Loucy (cell line): ENCODE measurements at regions not wholly inside any gene's neighbourhood (a gene's known extent, or its start where the extent isn't known, plus 50 kb on each side); places are given as distances from the start of the nearest gene placed in this dataset.

ENCODE experiments used
- H2AFZ ChIP-seq: fragments of 200-600 bp; sonication (generic); 2 replicates; pipeline ENCODE4 v1.6.0; 2016; ENCODE audit warnings: antibody characterized with exemption, mild to moderate bottlenecking, low read length, moderate library complexity
- H3F3A ChIP-seq: fragments of 200-600 bp; 2 replicates; pipeline ENCODE4 v1.6.0; 2016; ENCODE audit warnings: antibody characterized with exemption, low read depth, mild to moderate bottlenecking
- H3K27me3 ChIP-seq: fragments of 200-600 bp; sonication (generic); 2 replicates; pipeline ENCODE4 v1.6.1; 2014; ENCODE audit warnings: low read length, mild to moderate bottlenecking; ENCODE audit not compliant: insufficient read depth, poor library complexity, severe bottlenecking
- H3K36me3 ChIP-seq: fragments of 200-600 bp; sonication (generic); 2 replicates; pipeline ENCODE4 v1.6.1; 2016; ENCODE audit warnings: low read length; ENCODE audit not compliant: insufficient read depth
- H3K4me1 ChIP-seq: fragments of 200-600 bp; sonication (generic); 2 replicates; pipeline ENCODE4 v1.5.1; 2014; ENCODE audit warnings: low read length, mild to moderate bottlenecking; ENCODE audit not compliant: insufficient read depth, poor library complexity, severe bottlenecking
- H3K4me2 ChIP-seq: fragments of 200-600 bp; sonication (generic); 2 replicates; pipeline ENCODE4 v1.6.0; 2014; ENCODE audit warnings: antibody characterized with exemption, low read length, low read depth, mild to moderate bottlenecking; ENCODE audit not compliant: poor library complexity, severe bottlenecking
- H3K4me3 ChIP-seq: fragments of 200-600 bp; sonication (generic); 2 replicates; pipeline ENCODE4 v1.5.1; 2014; ENCODE audit warnings: low read length, mild to moderate bottlenecking, mixed read lengths; ENCODE audit not compliant: poor library complexity, severe bottlenecking
- H3K79me2 ChIP-seq: fragments of 200-600 bp; sonication (generic); 2 replicates; pipeline ENCODE4 v1.6.1; 2014; ENCODE audit warnings: low read length; ENCODE audit not compliant: insufficient read depth
- H3K9ac ChIP-seq: fragments of 200-600 bp; sonication (generic); 2 replicates; pipeline ENCODE4 v1.6.0; 2014; ENCODE audit warnings: mild to moderate bottlenecking, low read depth, low read length, moderate library complexity; ENCODE audit not compliant: poor library complexity, severe bottlenecking
- H3K9me2 ChIP-seq: fragments of 200-600 bp; sonication (generic); replicated peaks from 2 replicates; pipeline ENCODE4 v1.6.1; 2016; ENCODE audit warnings: low read depth, low read length, mixed read lengths
- H3K9me3 ChIP-seq: fragments of 200-600 bp; sonication (generic); 2 replicates; pipeline ENCODE4 v1.6.1; 2014; ENCODE audit warnings: mild to moderate bottlenecking, antibody characterized with exemption, low read length, low read depth; ENCODE audit not compliant: insufficient read depth
- H4K20me1 ChIP-seq: fragments of 200-600 bp; sonication (generic); 2 replicates; pipeline ENCODE4 v1.6.0; 2014; ENCODE audit warnings: antibody characterized with exemption, low read length, mild to moderate bottlenecking; ENCODE audit not compliant: insufficient read depth, poor library complexity, severe bottlenecking
- EZH2phosphoT487 ChIP-seq: fragments of 200-600 bp; IDR thresholded peaks from 2 replicates; pipeline ENCODE4 v1.6.1; 2018; ENCODE audit warnings: antibody characterized with exemption, mild to moderate bottlenecking, moderate library complexity, borderline replicate concordance
- TF ChIP-seq, protein P1 (sequence below): fragments of 200-600 bp; sonication (generic); conservative IDR thresholded peaks from 2 replicates; pipeline ENCODE4 v1.5.1; 2014; ENCODE audit warnings: mild to moderate bottlenecking, antibody characterized with exemption, low read length

GRCh38 chr1:186770421-186770820, 58.3 kb upstream of the PLA2G4A start:
- Histone ChIP-seq H2AFZ (no peak overlapping the region), H3K4me1 (peaks cover 20% of the 10 kb centered on the region), H3F3A (no peaks in the 10 kb centered on the region), H3K4me2 (no peak overlapping the region), H3K79me2 (no peaks in the 10 kb centered on the region), H3K9me2 (no peaks in the 10 kb centered on the region), H4K20me1 (no peaks in the 10 kb centered on the region), H3K9me3 (no peaks in the 10 kb centered on the region), H3K27me3 (no peaks in the 10 kb centered on the region), H3K4me3 (no peak overlapping the region), H3K36me3 (no peaks in the 10 kb centered on the region), H3K9ac (no peak overlapping the region)
- TF ChIP-seq, protein P1, sequence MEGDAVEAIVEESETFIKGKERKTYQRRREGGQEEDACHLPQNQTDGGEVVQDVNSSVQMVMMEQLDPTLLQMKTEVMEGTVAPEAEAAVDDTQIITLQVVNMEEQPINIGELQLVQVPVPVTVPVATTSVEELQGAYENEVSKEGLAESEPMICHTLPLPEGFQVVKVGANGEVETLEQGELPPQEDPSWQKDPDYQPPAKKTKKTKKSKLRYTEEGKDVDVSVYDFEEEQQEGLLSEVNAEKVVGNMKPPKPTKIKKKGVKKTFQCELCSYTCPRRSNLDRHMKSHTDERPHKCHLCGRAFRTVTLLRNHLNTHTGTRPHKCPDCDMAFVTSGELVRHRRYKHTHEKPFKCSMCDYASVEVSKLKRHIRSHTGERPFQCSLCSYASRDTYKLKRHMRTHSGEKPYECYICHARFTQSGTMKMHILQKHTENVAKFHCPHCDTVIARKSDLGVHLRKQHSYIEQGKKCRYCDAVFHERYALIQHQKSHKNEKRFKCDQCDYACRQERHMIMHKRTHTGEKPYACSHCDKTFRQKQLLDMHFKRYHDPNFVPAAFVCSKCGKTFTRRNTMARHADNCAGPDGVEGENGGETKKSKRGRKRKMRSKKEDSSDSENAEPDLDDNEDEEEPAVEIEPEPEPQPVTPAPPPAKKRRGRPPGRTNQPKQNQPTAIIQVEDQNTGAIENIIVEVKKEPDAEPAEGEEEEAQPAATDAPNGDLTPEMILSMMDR: no peak
- no peak for TF ChIP-seq EZH2phosphoT487

DNA sequence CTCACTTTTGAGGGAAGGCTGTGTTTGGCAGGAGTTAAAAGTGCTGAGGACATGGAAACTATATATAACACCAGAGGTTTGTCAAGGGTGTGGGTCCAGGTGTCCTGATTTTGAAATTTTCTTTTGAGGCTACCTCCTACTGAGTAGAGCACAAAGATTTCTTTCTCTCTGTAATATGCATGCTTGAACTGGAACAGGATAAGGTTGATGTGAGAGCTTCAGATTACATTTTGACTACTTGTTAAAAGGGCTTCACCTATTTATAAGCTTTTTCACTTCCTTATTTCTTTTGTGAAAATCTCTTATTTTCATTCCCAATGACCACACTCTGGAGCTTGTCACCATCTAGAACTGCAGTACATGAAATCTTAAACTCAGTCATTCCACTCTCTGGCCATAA, 59.8 kb upstream of the PLA2G4A start:
- no peaks in the 10 kb centered on the region for H3K36me3 ChIP-seq
- no peaks in the 10 kb centered on the region for H3K79me2 ChIP-seq
- H3K9ac ChIP-seq: no peak overlapping the region
- TF ChIP-seq EZH2phosphoT487: no peak
- TF ChIP-seq, protein P1: no peak
- H3K9me3 ChIP-seq: no peaks in the 10 kb centered on the region
- H2AFZ ChIP-seq: no peak overlapping the region
- peaks cover 10% of the 10 kb centered on the region for H3K4me1 ChIP-seq
- no peaks in the 10 kb centered on the region for H3F3A ChIP-seq
- no peaks in the 10 kb centered on the region for H3K27me3 ChIP-seq
- H3K9me2 ChIP-seq: no peaks in the 10 kb centered on the region
- H3K4me3 ChIP-seq: no peak overlapping the region
- H4K20me1 ChIP-seq: no peaks in the 10 kb centered on the region
- no peak overlapping the region for H3K4me2 ChIP-seq

DNA sequence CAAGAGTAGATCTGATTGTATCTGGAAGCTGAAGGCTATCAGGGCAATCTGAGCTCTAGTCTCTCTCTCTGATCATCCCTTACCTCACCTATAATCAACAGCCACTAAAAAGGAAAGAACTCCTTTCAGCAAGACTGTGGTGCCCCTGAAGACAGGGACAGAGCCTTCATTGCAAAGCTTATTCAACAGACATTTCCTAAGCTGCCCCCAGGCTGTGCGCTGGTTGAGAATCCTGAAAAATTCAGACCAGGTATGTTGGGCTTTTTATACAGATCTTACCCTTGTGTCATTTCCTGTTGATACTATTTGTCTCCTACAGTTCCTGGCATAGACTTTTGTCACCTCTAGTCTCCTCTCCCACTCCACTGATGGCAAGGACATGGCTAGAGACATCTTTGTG, 63.3 kb upstream of the PLA2G4A start:
- Histone ChIP-seq H3K27me3 (no peaks in the 10 kb centered on the region), H4K20me1 (no peaks in the 10 kb centered on the region), H3K4me3 (no peak overlapping the region), H2AFZ (no peak overlapping the region), H3F3A (no peaks in the 10 kb centered on the region; the same call in 1 of the 2 replicates), H3K9ac (no peak overlapping the region), H3K9me2 (no peaks in the 10 kb centered on the region), H3K4me2 (no peak overlapping the region), H3K36me3 (no peaks in the 10 kb centered on the region), H3K4me1 (peaks cover 32% of the 10 kb centered on the region), H3K9me3 (no peaks in the 10 kb centered on the region), H3K79me2 (no peaks in the 10 kb centered on the region)
- TF ChIP-seq, protein P1: no peak
- TF ChIP-seq EZH2phosphoT487: no peak
